B cell (primary cell): ENCODE measurements at regions not wholly inside any gene's neighbourhood (a gene's known extent, or its start where the extent isn't known, plus 50 kb on each side); places are given as distances from the start of the nearest gene placed in this dataset.

Experiments used
- ATAC-seq: fragments of 200-7000 bp; cut with Tn5 transposase; one replicate; pipeline ENCODE4 v1.10.0; 2021; ENCODE audit warnings: low read depth, mild to moderate bottlenecking, moderate number of reproducible peaks, moderate library complexity
- CTCF ChIA-PET: fragments of 350-600 bp; sonication (Branson Sonifier 250); formaldehyde crosslinking; loops from one replicate; lab custom pipeline; 2021; ENCODE audit warnings: antibody characterized with exemption, inconsistent platforms; lab: Charles Lee
- POLR2A ChIA-PET: fragments of 350-600 bp; sonication (Branson Sonifier 250); formaldehyde crosslinking; loops from one replicate; lab custom pipeline; 2021; ENCODE audit warnings: antibody characterized with exemption; lab: Charles Lee
- DNase-seq: peaks from one replicate; pipeline ENCODE4 v3.0.0; 2013
- H2AFZ ChIP-seq: 2 replicates; pipeline ENCODE4 v1.6.1; 2012; ENCODE audit warnings: mild to moderate bottlenecking, low read depth, low read length; ENCODE audit not compliant: insufficient read depth, poor library complexity, severe bottlenecking
- H3K27ac ChIP-seq, 2 donors: 1 replicate in 1 of 2; 2 replicates in 1 of 2; pipeline ENCODE4 v1.5.1; 2012 to 2013; ENCODE audit warnings: low read length in 2 of 2, mild to moderate bottlenecking in 2 of 2, moderate library complexity in 1 of 2
- H3K27me3 ChIP-seq, 4 experiments: fragments of 200-600 bp in 1 of 4; sonication (generic) in 1 of 4; replicated peaks in 1 of 4; 1 replicate in 2 of 4; 2 replicates in 2 of 4; pipeline versions ENCODE4 v1.6.1 to v1.7.0; 2013 to 2016; ENCODE audit warnings: low read length in 3 of 4, mild to moderate bottlenecking in 2 of 4, mixed read lengths in 1 of 4, moderate library complexity in 1 of 4; ENCODE audit not compliant: insufficient read depth in 4 of 4, control insufficient read depth in 3 of 4; ENCODE audit errors: control extremely low read depth in 1 of 4
- H3K36me3 ChIP-seq, 2 experiments: replicated peaks in 1 of 2; 1 replicate in 1 of 2; 2 replicates in 1 of 2; pipeline versions ENCODE4 v1.6.1 to v1.7.1; 2013; ENCODE audit warnings: low read length in 1 of 2; ENCODE audit not compliant: insufficient read depth in 2 of 2, control insufficient read depth in 1 of 2; ENCODE audit errors: control extremely low read depth in 1 of 2, extremely low read depth in 1 of 2
- H3K4me1 ChIP-seq, 2 donors: fragments of 200-600 bp in 1 of 2; sonication (generic) in 1 of 2; 1 replicate in 1 of 2; 2 replicates in 1 of 2; pipeline versions ENCODE4 v1.5.1 to v1.6.1; 2013 to 2017; ENCODE audit warnings: low read length in 2 of 2; ENCODE audit not compliant: control insufficient read depth in 2 of 2, insufficient read depth in 2 of 2
- H3K4me2 ChIP-seq: replicated peaks from 2 replicates; pipeline ENCODE3; 2012; ENCODE audit warnings: mild to moderate bottlenecking, low read depth, low read length; ENCODE audit not compliant: poor library complexity, severe bottlenecking
- H3K4me3 ChIP-seq, 5 experiments: fragments of 200-600 bp in 1 of 5; sonication (generic) in 1 of 5; 1 replicate in 3 of 5; 2 replicates in 2 of 5; pipeline versions ENCODE4 v1.5.1 to v1.7.0; 2011 to 2016; ENCODE audit warnings: low read length in 4 of 5, mild to moderate bottlenecking in 4 of 5, low read depth in 2 of 5, control low read depth in 1 of 5, moderate library complexity in 1 of 5; ENCODE audit not compliant: insufficient read depth in 1 of 5; ENCODE audit errors: control extremely low read depth in 1 of 5, extremely low read depth in 1 of 5
- H3K79me2 ChIP-seq: fragments of 200-600 bp; sonication (generic); one replicate; pipeline ENCODE4 v1.6.0; 2016; ENCODE audit warnings: low read length; ENCODE audit not compliant: control insufficient read depth, insufficient read depth
- H3K9ac ChIP-seq: fragments of 200-600 bp; sonication (generic); 2 replicates; pipeline ENCODE4 v1.6.1; 2017; ENCODE audit warnings: mild to moderate bottlenecking, low read length, moderate library complexity
- H3K9me3 ChIP-seq, 3 donors: one replicate each; pipeline versions ENCODE4 v1.6.1 to v1.7.1; 2013; ENCODE audit warnings: low read length in 2 of 3; ENCODE audit not compliant: control insufficient read depth in 2 of 3, insufficient read depth in 1 of 3; ENCODE audit errors: control extremely low read depth in 1 of 3
- H4K20me1 ChIP-seq: 2 replicates; pipeline ENCODE4 v1.6.0; 2012; ENCODE audit warnings: mild to moderate bottlenecking, low read length; ENCODE audit not compliant: insufficient read depth, control insufficient read depth, poor library complexity, severe bottlenecking
- H3K27ac Mint-ChIP-seq: one replicate; pipeline ENCODE4 v1.8.0; 2021; ENCODE audit warnings: mixed read lengths
- H3K27me3 Mint-ChIP-seq: one replicate; pipeline ENCODE4 v1.8.0; 2021; ENCODE audit warnings: mixed read lengths
- H3K4me1 Mint-ChIP-seq: one replicate; pipeline ENCODE4 v1.8.0; 2021; ENCODE audit warnings: mixed read lengths
- H3K4me3 Mint-ChIP-seq: one replicate; pipeline ENCODE4 v1.8.0; 2021; ENCODE audit warnings: mixed read lengths
- H3K9me3 Mint-ChIP-seq: one replicate; pipeline ENCODE4 v1.8.0; 2022; ENCODE audit warnings: mixed read lengths; ENCODE audit not compliant: insufficient read depth
- CTCF ChIP-seq: fragments of 200-600 bp; IDR thresholded peaks from one replicate; pipeline ENCODE4 v1.8.0; 2022; ENCODE audit warnings: antibody characterized with exemption, mild to moderate bottlenecking
- EZH2 ChIP-seq: IDR thresholded peaks from 2 replicates; pipeline ENCODE4 v1.6.1; 2012; ENCODE audit warnings: borderline replicate concordance, low read depth, mild to moderate bottlenecking, moderate library complexity, low read length; ENCODE audit not compliant: insufficient read depth, poor library complexity, severe bottlenecking
- WGBS: methylation state at CpG from one replicate; pipeline ENCODE4 v1.1.5; 2013; ENCODE audit warnings: missing lambda C conversion rate; ENCODE audit not compliant: insufficient coverage; 5-methylcytosine and 5-hydroxymethylcytosine counted together
- intact Hi-C: fragments of 100-400 bp; cut with micrococcal nuclease; formaldehyde crosslinking; loops from one replicate; pipeline ENCODE4 v1.10.0; 2022

- ATAC-seq (no peak), DNase-seq (no peak)
- WGBS = no CpG with 5 or more reads among the region's 5 CpGs
- H3K4me3 Mint-ChIP-seq = no peak overlapping the region
- peaks cover 17% of the 10 kb centered on the region for H3K9me3 Mint-ChIP-seq
- Histone ChIP-seq H3K27ac (no peak overlapping the region), H3K9ac (no peak overlapping the region), H2AFZ (no peak overlapping the region), H3K4me3 (no peak overlapping the region), H4K20me1 (no peaks in the 10 kb centered on the region), H3K36me3 (no peaks in the 10 kb centered on the region), H3K27me3 (no peaks in the 10 kb centered on the region), H3K4me1 (no peaks in the 10 kb centered on the region), H3K79me2 (no peaks in the 10 kb centered on the region), H3K4me2 (no peak overlapping the region), H3K9me3 (peaks cover 5 to 12% (median 7%) of the 10 kb centered on the region in 3 donors)
- peaks cover 6% of the 10 kb centered on the region for H3K27me3 Mint-ChIP-seq
- intact Hi-C loops = no loop called here
- no peak overlapping the region for H3K27ac Mint-ChIP-seq
- ChIA-PET POLR2A (no interaction called here), CTCF (no interaction called here)
- no peaks in the 10 kb centered on the region for H3K4me1 Mint-ChIP-seq
- TF ChIP-seq CTCF = no peak
- no peak for TF ChIP-seq EZH2
These were observed 121.1 kb upstream of the HMGA2 start for GRCh38 chr12:65703176-65703575.

- no CpG with 5 or more reads among the region's 2 CpGs for WGBS
- peaks cover 6 to 12% (median 7%) of the 10 kb centered on the region in 3 donors for H3K9me3 ChIP-seq
- no peak overlapping the region for H3K27ac Mint-ChIP-seq
- H3K27me3 ChIP-seq = no peaks in the 10 kb centered on the region
- intact Hi-C loops = no loop called here
- H2AFZ ChIP-seq = no peak overlapping the region
- peaks cover 17% of the 10 kb centered on the region for H3K9me3 Mint-ChIP-seq
- ChIA-PET CTCF (no interaction called here), POLR2A (no interaction called here)
- no peak overlapping the region for H3K9ac ChIP-seq
- TF ChIP-seq CTCF (no peak), EZH2 (no peak)
- ATAC-seq = no peak
- H3K36me3 ChIP-seq = no peaks in the 10 kb centered on the region
- no peak overlapping the region for H3K4me3 Mint-ChIP-seq
- DNase-seq = no peak
- no peak overlapping the region for H3K27ac ChIP-seq
- no peaks in the 10 kb centered on the region for H4K20me1 ChIP-seq
- H3K79me2 ChIP-seq = no peaks in the 10 kb centered on the region
- peaks cover 3% of the 10 kb centered on the region for H3K27me3 Mint-ChIP-seq
- no peak overlapping the region for H3K4me2 ChIP-seq
- H3K4me3 ChIP-seq = no peak overlapping the region
- no peaks in the 10 kb centered on the region for H3K4me1 ChIP-seq
- no peaks in the 10 kb centered on the region for H3K4me1 Mint-ChIP-seq
These were observed 118.9 kb upstream of the HMGA2 start for GRCh38 chr12:65705380-65705876.
